LNCaP clone FGC (cell line): ENCODE measurements at regions not wholly inside any gene's neighbourhood (a gene's known extent, or its start where the extent isn't known, plus 50 kb on each side); places are given as distances from the start of the nearest gene placed in this dataset.

Experiments
- DNase-seq: peaks from one replicate; pipeline ENCODE4 v3.0.0-alpha.2; 2011; ENCODE audit warnings: low read depth
- H3K4me3 ChIP-seq: 2 replicates; pipeline ENCODE4 v1.5.1; 2011; ENCODE audit warnings: mild to moderate bottlenecking, low read depth, low read length, control low read depth
- TF ChIP-seq, protein P1 (sequence below): IDR thresholded peaks from 2 replicates; pipeline ENCODE4 v1.5.1; 2012; ENCODE audit warnings: mild to moderate bottlenecking; ENCODE audit not compliant: control insufficient read depth, insufficient read depth; ENCODE audit errors: extremely low read depth

DNA sequence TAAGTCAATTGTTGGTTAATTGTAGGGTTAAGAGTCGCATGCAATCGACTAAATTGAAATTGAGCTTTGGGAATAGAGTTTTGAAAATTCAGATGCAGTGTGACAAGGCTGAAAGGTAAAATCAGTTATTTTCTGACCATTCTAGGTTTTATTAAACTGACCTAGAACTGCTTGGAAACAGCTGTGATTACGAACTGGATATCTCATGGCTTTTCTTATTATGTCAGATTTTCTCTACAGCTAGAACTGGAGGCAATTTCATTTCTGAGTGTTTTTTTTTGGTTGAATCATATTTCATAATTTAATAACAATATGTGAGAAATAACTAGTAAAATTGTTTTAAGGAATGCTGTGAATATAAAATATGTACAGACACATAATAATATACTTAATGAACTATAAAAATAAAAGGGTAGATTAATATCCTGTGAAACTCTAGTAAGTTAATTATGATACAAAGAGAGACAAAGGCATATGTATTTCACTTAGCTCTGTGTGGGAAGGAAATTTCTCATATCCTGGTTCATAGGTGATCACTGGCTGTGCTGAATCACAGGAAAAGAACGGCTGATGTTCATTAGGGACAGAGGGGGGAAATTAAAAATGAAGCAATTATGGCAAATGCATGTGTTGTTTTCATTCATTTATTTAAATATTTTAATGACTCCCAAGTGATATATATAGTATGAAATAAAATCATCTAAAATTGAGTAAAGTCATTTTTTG, 403.2 kb downstream of the ZIC1 start:
- TF ChIP-seq, protein P1, sequence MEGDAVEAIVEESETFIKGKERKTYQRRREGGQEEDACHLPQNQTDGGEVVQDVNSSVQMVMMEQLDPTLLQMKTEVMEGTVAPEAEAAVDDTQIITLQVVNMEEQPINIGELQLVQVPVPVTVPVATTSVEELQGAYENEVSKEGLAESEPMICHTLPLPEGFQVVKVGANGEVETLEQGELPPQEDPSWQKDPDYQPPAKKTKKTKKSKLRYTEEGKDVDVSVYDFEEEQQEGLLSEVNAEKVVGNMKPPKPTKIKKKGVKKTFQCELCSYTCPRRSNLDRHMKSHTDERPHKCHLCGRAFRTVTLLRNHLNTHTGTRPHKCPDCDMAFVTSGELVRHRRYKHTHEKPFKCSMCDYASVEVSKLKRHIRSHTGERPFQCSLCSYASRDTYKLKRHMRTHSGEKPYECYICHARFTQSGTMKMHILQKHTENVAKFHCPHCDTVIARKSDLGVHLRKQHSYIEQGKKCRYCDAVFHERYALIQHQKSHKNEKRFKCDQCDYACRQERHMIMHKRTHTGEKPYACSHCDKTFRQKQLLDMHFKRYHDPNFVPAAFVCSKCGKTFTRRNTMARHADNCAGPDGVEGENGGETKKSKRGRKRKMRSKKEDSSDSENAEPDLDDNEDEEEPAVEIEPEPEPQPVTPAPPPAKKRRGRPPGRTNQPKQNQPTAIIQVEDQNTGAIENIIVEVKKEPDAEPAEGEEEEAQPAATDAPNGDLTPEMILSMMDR = no peak
- H3K4me3 ChIP-seq = no peak overlapping the region
- no peak for DNase-seq

DNA sequence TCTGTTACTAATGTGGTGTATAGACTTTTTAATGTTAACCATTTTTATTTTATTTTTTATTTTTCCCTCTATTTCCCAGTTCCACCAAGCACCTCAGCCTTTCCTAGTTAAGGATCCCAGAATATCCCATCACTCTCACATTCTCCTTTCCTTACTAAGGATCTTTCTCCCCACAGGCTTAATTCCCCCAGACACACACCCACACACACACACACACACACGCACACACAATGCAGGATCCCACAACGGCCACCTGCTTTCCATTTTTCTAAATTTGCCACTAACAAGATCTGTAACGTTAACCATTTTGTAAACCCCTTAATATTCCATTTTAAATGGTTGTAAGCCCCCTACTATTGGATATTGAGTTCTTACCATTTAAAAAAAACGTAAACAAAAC, 404.1 kb downstream of the ZIC1 start:
- DNase-seq = no peak
- H3K4me3 ChIP-seq = no peak overlapping the region
- TF ChIP-seq, protein P1 = no peak

DNA sequence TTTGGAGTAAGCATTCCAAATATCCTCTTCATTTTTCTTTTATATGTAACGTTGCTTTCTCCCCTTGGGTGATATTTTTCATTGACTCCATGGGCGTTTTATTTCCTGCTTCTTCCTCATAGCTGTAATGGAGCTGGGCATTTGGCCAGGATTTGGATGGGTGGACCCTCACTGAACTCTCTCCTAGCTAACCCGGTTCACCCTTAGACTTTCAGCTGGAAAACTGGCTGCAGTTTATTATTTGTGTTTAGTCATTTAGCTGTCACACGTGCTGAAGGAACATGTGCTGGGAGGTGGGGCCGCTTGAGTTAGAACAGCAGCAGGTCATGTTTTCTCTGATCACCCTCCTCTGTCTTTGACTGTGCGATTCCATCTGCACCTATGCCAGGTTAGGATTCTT, 407.6 kb downstream of the ZIC1 start:
- TF ChIP-seq, protein P1 = no peak
- H3K4me3 ChIP-seq = no peak overlapping the region
- no peak for DNase-seq

DNA sequence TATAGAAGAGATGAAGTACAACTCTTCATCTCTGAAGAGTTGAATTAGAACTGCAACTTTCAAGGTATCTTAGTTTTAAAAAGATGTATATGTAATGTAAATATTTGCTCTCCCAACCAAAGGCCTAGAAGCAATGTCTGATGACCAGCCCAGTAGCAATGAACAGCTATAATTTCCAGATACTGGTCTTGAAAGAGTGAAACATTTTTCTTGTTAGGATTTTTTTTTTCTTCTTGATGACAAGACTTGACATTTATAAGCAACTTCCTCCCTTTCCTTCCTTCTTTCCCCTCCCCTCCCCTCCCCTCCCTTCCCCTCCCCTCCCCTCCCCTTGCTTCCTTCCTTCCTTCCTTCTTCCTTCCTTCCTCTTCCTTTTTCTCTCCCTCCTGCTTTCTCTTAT, 423.4 kb downstream of the ZIC1 start:
- H3K4me3 ChIP-seq = no peak overlapping the region
- DNase-seq = no peak
- TF ChIP-seq, protein P1 = no peak

DNA sequence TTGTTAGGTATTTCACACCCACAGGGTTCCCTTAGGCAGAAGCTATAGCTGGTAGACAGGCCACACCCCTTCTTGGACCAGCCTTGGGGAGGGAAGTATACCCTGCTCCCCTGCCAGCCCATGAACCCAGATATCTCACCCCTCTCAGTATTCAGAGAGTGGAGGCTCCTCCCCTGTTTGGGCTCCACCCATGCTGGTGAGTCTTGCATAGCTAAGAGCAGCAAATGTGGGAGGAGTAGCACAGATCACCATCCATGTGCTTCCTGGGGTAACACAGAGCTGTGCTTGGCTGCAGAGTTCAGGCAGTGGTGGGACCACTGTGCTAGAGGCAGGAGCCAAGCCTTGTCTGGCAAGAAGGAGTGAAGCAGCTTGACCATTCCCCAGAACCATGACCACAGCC, 427.2 kb downstream of the ZIC1 start:
- TF ChIP-seq, protein P1 = no peak
- no peak overlapping the region for H3K4me3 ChIP-seq
- DNase-seq = no peak

DNA sequence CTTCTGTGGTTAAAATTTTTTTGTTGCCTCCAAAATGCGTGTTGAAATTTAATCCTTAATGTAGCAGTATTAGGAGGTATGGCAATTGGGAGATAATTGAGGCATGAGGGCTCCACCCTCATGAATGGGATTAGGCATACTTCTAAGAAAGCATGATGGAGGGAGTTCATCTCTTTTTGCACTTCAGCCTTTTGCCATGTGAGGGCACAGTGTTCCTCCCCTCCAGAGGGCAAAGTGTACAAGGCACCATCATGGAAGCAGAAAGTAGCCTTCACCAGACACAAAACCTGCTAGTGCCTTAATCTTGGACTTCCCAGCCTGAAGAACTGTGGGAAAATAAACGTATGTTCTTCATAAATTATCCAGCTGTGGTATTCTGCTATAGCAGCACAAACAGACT, 429.5 kb downstream of the ZIC1 start:
- no peak for DNase-seq
- no peak overlapping the region for H3K4me3 ChIP-seq
- TF ChIP-seq, protein P1 = peak; percentile 26; the same call in 1 of the 2 replicates

DNA sequence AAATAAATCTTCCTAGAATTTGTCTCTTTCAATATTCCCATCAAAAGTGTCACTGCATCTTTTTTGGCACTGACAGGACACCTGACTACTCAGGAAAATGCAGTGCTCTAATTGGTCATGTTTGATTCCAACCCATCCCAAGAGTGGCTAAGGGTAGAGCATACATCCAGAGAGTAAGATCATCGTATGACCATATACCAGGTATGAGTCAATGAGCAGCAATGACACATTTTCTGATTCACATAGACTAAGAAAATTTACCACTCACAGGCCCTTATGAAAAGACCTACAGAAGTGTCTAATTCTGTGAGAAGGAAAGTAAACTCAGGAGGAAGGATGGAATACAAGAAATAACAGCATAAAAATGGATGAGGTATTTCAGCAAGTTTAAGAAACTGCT, 434.2 kb downstream of the ZIC1 start:
- DNase-seq = no peak
- H3K4me3 ChIP-seq = no peak overlapping the region
- TF ChIP-seq, protein P1 = no peak
